Panc1 (cell line): ENCODE measurements at regions not wholly inside any gene's neighbourhood (a gene's known extent, or its start where the extent isn't known, plus 50 kb on each side); places are given as distances from the start of the nearest gene placed in this dataset.

Experiments
- ATAC-seq: fragments of 200-7000 bp; cut with Tn5 transposase; 2 replicates; pipeline ENCODE4 v1.9.1; 2020; ENCODE audit warnings: mild to moderate bottlenecking, moderate library complexity
- BruUV-seq: library from RNA; stranded (reverse); fragments of 400-500 nt; replicated peaks from 2 replicates; lab custom pipeline; 2021; lab: Mats Ljungman, UMichigan
- CTCF ChIA-PET: fragments of 300-600 bp; sonication (Branson Sonifier 250); formaldehyde crosslinking; loops from one replicate; lab custom pipeline; 2022; ENCODE audit warnings: antibody characterized with exemption; lab: Charles Lee
- POLR2A ChIA-PET: fragments of 300-600 bp; sonication (Branson Sonifier 250); formaldehyde crosslinking; loops from one replicate; lab custom pipeline; 2022; ENCODE audit warnings: antibody characterized with exemption; lab: Charles Lee
- DNase-seq: peaks from one replicate; pipeline ENCODE4 v3.0.0-alpha.2; 2010; ENCODE audit warnings: low read depth, low spot score
- H3K27ac ChIP-seq: 2 replicates; pipeline ENCODE4 v1.5.1; 2011; ENCODE audit warnings: mild to moderate bottlenecking, low read length, inconsistent platforms
- H3K27me3 ChIP-seq: fragments of 200-500 bp; sonication (Bioruptor generic); 2 replicates; pipeline ENCODE4 v1.6.0; 2014; ENCODE audit warnings: low read length, inconsistent platforms; ENCODE audit not compliant: control insufficient read depth, insufficient read depth
- H3K36me3 ChIP-seq: fragments of 200-500 bp; sonication (Bioruptor generic); 2 replicates; pipeline ENCODE4 v1.5.1; 2014; ENCODE audit warnings: inconsistent platforms, mild to moderate bottlenecking, low read length, moderate library complexity; ENCODE audit not compliant: control insufficient read depth, insufficient read depth
- H3K4me1 ChIP-seq: 2 replicates; pipeline ENCODE4 v1.5.1; 2011; ENCODE audit warnings: inconsistent platforms, mild to moderate bottlenecking, low read length, moderate library complexity; ENCODE audit not compliant: control insufficient read depth, insufficient read depth
- H3K4me3 ChIP-seq, 2 experiments: 2 replicates each; pipeline ENCODE4 v1.5.1; 2011 to 2012; ENCODE audit warnings: low read depth in 2 of 2, low read length in 2 of 2, mild to moderate bottlenecking in 2 of 2, inconsistent platforms in 1 of 2, moderate library complexity in 1 of 2
- H3K9me3 ChIP-seq: fragments of 200-500 bp; sonication (Bioruptor generic); 2 replicates; pipeline ENCODE4 v1.5.1; 2014; ENCODE audit warnings: low read depth, mild to moderate bottlenecking, inconsistent platforms, low read length, moderate library complexity; ENCODE audit not compliant: control insufficient read depth, insufficient read depth
- POLR2AphosphoS5 ChIP-seq: IDR thresholded peaks from 2 replicates; pipeline ENCODE4 v1.6.1; 2012; ENCODE audit warnings: mild to moderate bottlenecking, low read depth, low read length, moderate library complexity
- SIN3A ChIP-seq: IDR thresholded peaks from 2 replicates; pipeline ENCODE4 v1.6.1; 2012; ENCODE audit warnings: low read depth, mild to moderate bottlenecking, low read length, moderate library complexity, borderline replicate concordance; ENCODE audit not compliant: insufficient read depth
- TCF7L2 ChIP-seq: IDR thresholded peaks from 2 replicates; pipeline ENCODE4 v1.6.1; 2011; ENCODE audit warnings: mild to moderate bottlenecking, low read depth, low read length, inconsistent platforms
- in situ Hi-C: cut with HindIII; loops from 2 replicates; pipeline ENCODE4 v1.10.0; 2016; ENCODE audit warnings: low sequenced_read_pairs, low pct_unique_long_range_greater_than_20kb
- intact Hi-C: fragments of 100-400 bp; cut with micrococcal nuclease; formaldehyde crosslinking; loops from one replicate; pipeline ENCODE4 v1.10.0; 2022; ENCODE audit not compliant: unreplicated experiment
- TF ChIP-seq, protein P1 (sequence below): fragments of 450-650 bp; IDR thresholded peaks from 2 replicates; pipeline ENCODE4 v1.5.1; 2017; ENCODE audit warnings: mild to moderate bottlenecking
- TF ChIP-seq, protein P2 (sequence below), 2 experiments: IDR thresholded peaks; 2 replicates each; pipeline ENCODE4 v1.6.1; 2011 to 2012; ENCODE audit warnings: low read depth in 2 of 2, control low read depth in 1 of 2, low read length in 1 of 2, mild to moderate bottlenecking in 1 of 2, moderate library complexity in 1 of 2; ENCODE audit not compliant: insufficient read depth in 1 of 2

DNA sequence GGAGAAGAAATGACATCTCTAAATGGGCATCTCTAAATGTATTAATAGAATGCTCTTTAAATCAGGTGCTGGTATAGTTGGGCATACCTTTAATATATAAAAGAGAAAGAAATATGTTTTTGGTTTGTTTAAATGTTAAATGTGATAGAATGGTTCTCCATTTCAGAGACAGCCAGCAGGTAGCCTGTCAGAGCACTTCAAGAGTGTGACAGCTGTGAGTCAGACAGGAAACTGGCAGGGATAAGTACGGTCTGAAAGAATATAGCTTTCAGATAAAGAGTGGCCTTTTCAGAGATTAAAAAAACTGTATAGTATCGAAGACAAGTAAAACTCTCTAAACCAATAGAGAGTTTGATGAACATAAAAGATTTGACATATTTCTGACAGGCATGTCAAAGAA is 654.1 kb downstream of the IGSF11 start:
- H3K27ac ChIP-seq: no peak overlapping the region
- no peaks in the 10 kb centered on the region for H3K27me3 ChIP-seq
- intact Hi-C loops (no loop called here), in situ Hi-C loops (no loop called here)
- CTCF ChIA-PET: no interaction called here
- no peak overlapping the region for H3K4me3 ChIP-seq
- no TSS peak for BruUV-seq
- no peak for DNase-seq
- H3K4me1 ChIP-seq: no peaks in the 10 kb centered on the region
- H3K36me3 ChIP-seq: no peaks in the 10 kb centered on the region
- POLR2A ChIA-PET: no interaction called here
- peaks cover 1% of the 10 kb centered on the region; the same call in 1 of the 2 replicates for H3K9me3 ChIP-seq
- TF ChIP-seq TCF7L2 (no peak), POLR2AphosphoS5 (no peak), SIN3A (no peak)
- TF ChIP-seq, protein P1, sequence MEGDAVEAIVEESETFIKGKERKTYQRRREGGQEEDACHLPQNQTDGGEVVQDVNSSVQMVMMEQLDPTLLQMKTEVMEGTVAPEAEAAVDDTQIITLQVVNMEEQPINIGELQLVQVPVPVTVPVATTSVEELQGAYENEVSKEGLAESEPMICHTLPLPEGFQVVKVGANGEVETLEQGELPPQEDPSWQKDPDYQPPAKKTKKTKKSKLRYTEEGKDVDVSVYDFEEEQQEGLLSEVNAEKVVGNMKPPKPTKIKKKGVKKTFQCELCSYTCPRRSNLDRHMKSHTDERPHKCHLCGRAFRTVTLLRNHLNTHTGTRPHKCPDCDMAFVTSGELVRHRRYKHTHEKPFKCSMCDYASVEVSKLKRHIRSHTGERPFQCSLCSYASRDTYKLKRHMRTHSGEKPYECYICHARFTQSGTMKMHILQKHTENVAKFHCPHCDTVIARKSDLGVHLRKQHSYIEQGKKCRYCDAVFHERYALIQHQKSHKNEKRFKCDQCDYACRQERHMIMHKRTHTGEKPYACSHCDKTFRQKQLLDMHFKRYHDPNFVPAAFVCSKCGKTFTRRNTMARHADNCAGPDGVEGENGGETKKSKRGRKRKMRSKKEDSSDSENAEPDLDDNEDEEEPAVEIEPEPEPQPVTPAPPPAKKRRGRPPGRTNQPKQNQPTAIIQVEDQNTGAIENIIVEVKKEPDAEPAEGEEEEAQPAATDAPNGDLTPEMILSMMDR: no peak
- TF ChIP-seq, protein P2, sequence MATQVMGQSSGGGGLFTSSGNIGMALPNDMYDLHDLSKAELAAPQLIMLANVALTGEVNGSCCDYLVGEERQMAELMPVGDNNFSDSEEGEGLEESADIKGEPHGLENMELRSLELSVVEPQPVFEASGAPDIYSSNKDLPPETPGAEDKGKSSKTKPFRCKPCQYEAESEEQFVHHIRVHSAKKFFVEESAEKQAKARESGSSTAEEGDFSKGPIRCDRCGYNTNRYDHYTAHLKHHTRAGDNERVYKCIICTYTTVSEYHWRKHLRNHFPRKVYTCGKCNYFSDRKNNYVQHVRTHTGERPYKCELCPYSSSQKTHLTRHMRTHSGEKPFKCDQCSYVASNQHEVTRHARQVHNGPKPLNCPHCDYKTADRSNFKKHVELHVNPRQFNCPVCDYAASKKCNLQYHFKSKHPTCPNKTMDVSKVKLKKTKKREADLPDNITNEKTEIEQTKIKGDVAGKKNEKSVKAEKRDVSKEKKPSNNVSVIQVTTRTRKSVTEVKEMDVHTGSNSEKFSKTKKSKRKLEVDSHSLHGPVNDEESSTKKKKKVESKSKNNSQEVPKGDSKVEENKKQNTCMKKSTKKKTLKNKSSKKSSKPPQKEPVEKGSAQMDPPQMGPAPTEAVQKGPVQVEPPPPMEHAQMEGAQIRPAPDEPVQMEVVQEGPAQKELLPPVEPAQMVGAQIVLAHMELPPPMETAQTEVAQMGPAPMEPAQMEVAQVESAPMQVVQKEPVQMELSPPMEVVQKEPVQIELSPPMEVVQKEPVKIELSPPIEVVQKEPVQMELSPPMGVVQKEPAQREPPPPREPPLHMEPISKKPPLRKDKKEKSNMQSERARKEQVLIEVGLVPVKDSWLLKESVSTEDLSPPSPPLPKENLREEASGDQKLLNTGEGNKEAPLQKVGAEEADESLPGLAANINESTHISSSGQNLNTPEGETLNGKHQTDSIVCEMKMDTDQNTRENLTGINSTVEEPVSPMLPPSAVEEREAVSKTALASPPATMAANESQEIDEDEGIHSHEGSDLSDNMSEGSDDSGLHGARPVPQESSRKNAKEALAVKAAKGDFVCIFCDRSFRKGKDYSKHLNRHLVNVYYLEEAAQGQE (IDR thresholded peaks at IDR 0.05; ENCODE audit: insufficient read depth in 1 of 2, low read depth in 2 of 2, low read length in 1 of 2): no peak
- no peak for ATAC-seq

DNA sequence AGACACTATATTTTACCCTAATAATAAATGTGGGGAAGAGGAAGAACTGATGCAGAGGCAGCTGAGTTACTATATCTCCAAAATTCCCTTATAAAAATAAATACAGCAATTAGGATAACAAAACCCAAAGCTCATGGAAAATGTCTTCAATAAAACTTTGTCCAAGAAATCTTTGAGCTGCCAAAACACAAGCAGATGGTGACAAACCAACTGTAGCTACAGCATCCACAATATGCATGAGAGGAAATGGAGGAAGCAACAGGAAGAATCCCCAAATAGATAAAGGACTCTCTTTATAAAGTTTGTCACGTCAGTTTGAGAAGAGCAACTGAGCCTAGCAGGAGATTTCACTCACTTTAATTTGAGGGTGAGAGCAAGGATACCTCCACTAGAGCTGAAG is 638.2 kb downstream of the IGSF11 start:
- no peak for ATAC-seq

More for the DNA sequence above, 638.2 kb downstream of the IGSF11 start:
- TF ChIP-seq, protein P1: no peak
- TF ChIP-seq POLR2AphosphoS5 (no peak), SIN3A (no peak), TCF7L2 (no peak)
- TF ChIP-seq, protein P2 (IDR thresholded peaks at IDR 0.05; ENCODE audit: insufficient read depth in 1 of 2, low read depth in 2 of 2, low read length in 1 of 2): no peak
- ChIA-PET POLR2A (no interaction called here), CTCF (no interaction called here)
- no peak overlapping the region for H3K27ac ChIP-seq
- no TSS peak for BruUV-seq
- in situ Hi-C loops: no loop called here
- no peak overlapping the region for H3K4me3 ChIP-seq
- H3K9me3 ChIP-seq: no peaks in the 10 kb centered on the region
- intact Hi-C loops: no loop called here
- H3K36me3 ChIP-seq: no peaks in the 10 kb centered on the region
- DNase-seq: no peak
- H3K27me3 ChIP-seq: no peaks in the 10 kb centered on the region
- H3K4me1 ChIP-seq: no peaks in the 10 kb centered on the region
